CD4-positive, CD25-positive, alpha-beta regulatory T cell (primary cell): ENCODE measurements at regions not wholly inside any gene's neighbourhood (a gene's known extent, or its start where the extent isn't known, plus 50 kb on each side); places are given as distances from the start of the nearest gene placed in this dataset.

Experiments
- ATAC-seq, 2 donors: fragments of 150-1000 bp; cut with Tn5 transposase; one replicate each; pipeline ENCODE4 v1.10.0; 2021; ENCODE audit warnings: low read depth in 2 of 2, moderate number of reproducible peaks in 2 of 2, moderate library complexity in 1 of 2
- DNase-seq, 3 donors: peaks; one replicate each; pipeline versions ENCODE4 v3.0.0 to v3.0.0-alpha.2; 2012 to 2022; ENCODE audit warnings: mixed read lengths in 1 of 3
- H3K27ac ChIP-seq: one replicate; pipeline ENCODE4 v1.7.0; 2013; ENCODE audit warnings: mild to moderate bottlenecking, low read length; ENCODE audit not compliant: insufficient read depth, poor library complexity, severe bottlenecking
- H3K27me3 ChIP-seq: one replicate; pipeline ENCODE4 v1.7.0; 2013; ENCODE audit warnings: low read length; ENCODE audit not compliant: control insufficient read depth, insufficient read depth
- H3K36me3 ChIP-seq: one replicate; pipeline ENCODE4 v1.7.0; 2013; ENCODE audit warnings: mild to moderate bottlenecking, low read length, moderate library complexity; ENCODE audit not compliant: control insufficient read depth, insufficient read depth
- H3K4me1 ChIP-seq: 2 replicates; pipeline ENCODE4 v1.7.0; 2013; ENCODE audit warnings: mild to moderate bottlenecking, low read length; ENCODE audit not compliant: insufficient read depth, control insufficient read depth, poor library complexity, severe bottlenecking
- H3K4me3 ChIP-seq: one replicate; pipeline ENCODE4 v1.7.0; 2013; ENCODE audit warnings: low read depth, mild to moderate bottlenecking, low read length, moderate library complexity
- H3K9me3 ChIP-seq, 2 experiments: 1 replicate in 1 of 2; 2 replicates in 1 of 2; pipeline ENCODE4 v1.7.0; 2013; ENCODE audit warnings: low read length in 2 of 2, mild to moderate bottlenecking in 1 of 2, moderate library complexity in 1 of 2; ENCODE audit not compliant: control insufficient read depth in 2 of 2
- H3K27ac Mint-ChIP-seq, 3 donors: one replicate each; pipeline ENCODE4 v1.8.0; 2020 to 2022; ENCODE audit warnings: mild to moderate bottlenecking in 3 of 3, mixed read lengths in 3 of 3, moderate library complexity in 2 of 3
- H3K27me3 Mint-ChIP-seq: one replicate; pipeline ENCODE4 v1.8.0; 2022; ENCODE audit warnings: mild to moderate bottlenecking, mixed read lengths
- H3K36me3 Mint-ChIP-seq: one replicate; pipeline ENCODE4 v1.8.0; 2020; ENCODE audit warnings: mixed read lengths
- H3K4me1 Mint-ChIP-seq, 4 donors: one replicate each; pipeline ENCODE4 v1.8.0; 2020 to 2022; ENCODE audit warnings: mixed read lengths in 4 of 4, mild to moderate bottlenecking in 1 of 4
- H3K4me3 Mint-ChIP-seq, 4 donors: one replicate each; pipeline ENCODE4 v1.8.0; 2020 to 2022; ENCODE audit warnings: mild to moderate bottlenecking in 4 of 4, mixed read lengths in 4 of 4, moderate library complexity in 3 of 4
- H3K9me3 Mint-ChIP-seq, 7 donors: one replicate each; pipeline ENCODE4 v1.8.0; 2020 to 2022; ENCODE audit warnings: mixed read lengths in 7 of 7, mild to moderate bottlenecking in 3 of 7, moderate library complexity in 2 of 7

GRCh38 chr10:59004392-59004791, 172.1 kb upstream of the PHYHIPL start:
- Histone ChIP-seq H3K27ac (no peak overlapping the region), H3K4me3 (no peak overlapping the region), H3K36me3 (no peaks in the 10 kb centered on the region), H3K4me1 (no peaks in the 10 kb centered on the region), H3K9me3 (no peaks in the 10 kb centered on the region), H3K27me3 (no peaks in the 10 kb centered on the region)
- no peak overlapping the region for H3K4me3 Mint-ChIP-seq
- no peaks in the 10 kb centered on the region for H3K36me3 Mint-ChIP-seq
- H3K27me3 Mint-ChIP-seq = no peaks in the 10 kb centered on the region
- no peaks in the 10 kb centered on the region for H3K4me1 Mint-ChIP-seq
- no peak overlapping the region for H3K27ac Mint-ChIP-seq
- peaks cover 0 to 3% (median 0%) of the 10 kb centered on the region in 7 donors for H3K9me3 Mint-ChIP-seq
- DNase-seq (no peak), ATAC-seq (no peak)

GRCh38 chr10:59006511-59007306, 169.7 kb upstream of the PHYHIPL start:
- H3K27me3 Mint-ChIP-seq = no peaks in the 10 kb centered on the region
- H3K9me3 Mint-ChIP-seq = no peaks in the 10 kb centered on the region
- Histone ChIP-seq H3K27ac (no peak overlapping the region), H3K4me3 (no peak overlapping the region), H3K4me1 (no peaks in the 10 kb centered on the region), H3K36me3 (no peaks in the 10 kb centered on the region), H3K9me3 (no peaks in the 10 kb centered on the region), H3K27me3 (no peaks in the 10 kb centered on the region)
- H3K36me3 Mint-ChIP-seq = no peaks in the 10 kb centered on the region
- ATAC-seq (no peak), DNase-seq (no peak)
- no peak overlapping the region for H3K4me3 Mint-ChIP-seq
- no peak overlapping the region for H3K27ac Mint-ChIP-seq
- no peaks in the 10 kb centered on the region for H3K4me1 Mint-ChIP-seq

GRCh38 chr10:59007307-59008025, 169.0 kb upstream of the PHYHIPL start:
- Histone ChIP-seq H3K4me1 (no peaks in the 10 kb centered on the region), H3K9me3 (no peaks in the 10 kb centered on the region), H3K27ac (no peak overlapping the region), H3K36me3 (no peaks in the 10 kb centered on the region), H3K4me3 (no peak overlapping the region), H3K27me3 (no peaks in the 10 kb centered on the region)
- H3K36me3 Mint-ChIP-seq = no peaks in the 10 kb centered on the region
- no peaks in the 10 kb centered on the region for H3K9me3 Mint-ChIP-seq
- no peak overlapping the region for H3K27ac Mint-ChIP-seq
- ATAC-seq = no peak
- no peak overlapping the region for H3K4me3 Mint-ChIP-seq
- no peak for DNase-seq
- H3K4me1 Mint-ChIP-seq = no peaks in the 10 kb centered on the region
- no peaks in the 10 kb centered on the region for H3K27me3 Mint-ChIP-seq

GRCh38 chr10:59008452-59008851, 168.0 kb upstream of the PHYHIPL start:
- Mint-ChIP-seq H3K36me3 (no peaks in the 10 kb centered on the region), H3K27ac (no peak overlapping the region), H3K27me3 (no peaks in the 10 kb centered on the region), H3K9me3 (no peaks in the 10 kb centered on the region), H3K4me3 (no peak overlapping the region), H3K4me1 (no peaks in the 10 kb centered on the region)
- Histone ChIP-seq H3K9me3 (no peaks in the 10 kb centered on the region), H3K4me1 (no peaks in the 10 kb centered on the region), H3K27ac (no peak overlapping the region), H3K36me3 (no peaks in the 10 kb centered on the region), H3K27me3 (no peaks in the 10 kb centered on the region), H3K4me3 (no peak overlapping the region)
- ATAC-seq = no peak
- DNase-seq = no peak

- no peak overlapping the region for H3K4me3 Mint-ChIP-seq
- H3K36me3 ChIP-seq = no peaks in the 10 kb centered on the region
- H3K4me1 ChIP-seq = no peaks in the 10 kb centered on the region
- ATAC-seq (no peak), DNase-seq (no peak)
- no peaks in the 10 kb centered on the region for H3K27me3 Mint-ChIP-seq
- H3K27me3 ChIP-seq = no peaks in the 10 kb centered on the region
- H3K27ac ChIP-seq = no peak overlapping the region
- H3K4me1 Mint-ChIP-seq = no peaks in the 10 kb centered on the region
- H3K27ac Mint-ChIP-seq = no peak overlapping the region
- peaks cover 0 to 3% (median 0%) of the 10 kb centered on the region in 7 donors for H3K9me3 Mint-ChIP-seq
- no peaks in the 10 kb centered on the region for H3K36me3 Mint-ChIP-seq
- H3K4me3 ChIP-seq = no peak overlapping the region
- no peaks in the 10 kb centered on the region for H3K9me3 ChIP-seq
Observed at GRCh38 chr10:59011972-59012632, 164.3 kb upstream of the PHYHIPL start.

DNA sequence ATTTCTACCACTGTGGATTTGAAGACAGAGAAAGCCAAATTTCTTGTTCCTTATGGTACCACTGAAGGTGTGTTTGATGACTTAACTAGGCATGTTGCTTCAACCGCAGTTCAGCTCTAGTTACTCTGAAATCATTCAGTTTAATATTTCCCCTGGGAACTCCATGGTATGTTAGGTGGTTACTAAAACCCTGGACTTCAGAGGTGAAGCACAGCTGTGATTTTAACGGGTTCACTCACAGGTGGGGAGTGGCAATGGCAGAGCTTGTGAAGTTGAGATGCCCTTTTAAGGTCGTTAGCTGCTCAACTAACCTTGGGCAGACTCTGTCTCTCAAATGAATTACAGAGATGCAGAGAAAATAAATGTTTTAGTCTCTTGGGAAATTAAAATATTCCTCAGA, 163.6 kb upstream of the PHYHIPL start:
- Mint-ChIP-seq H3K27me3 (no peaks in the 10 kb centered on the region), H3K27ac (no peak overlapping the region), H3K4me1 (no peaks in the 10 kb centered on the region), H3K36me3 (no peaks in the 10 kb centered on the region), H3K4me3 (peak overlapping the region in 1 of 4 donors; percentile 29), H3K9me3 (peaks cover 0 to 3% (median 0%) of the 10 kb centered on the region in 7 donors)
- ATAC-seq (no peak), DNase-seq (no peak)
- Histone ChIP-seq H3K36me3 (no peaks in the 10 kb centered on the region), H3K4me3 (no peak overlapping the region), H3K27ac (no peak overlapping the region), H3K4me1 (no peaks in the 10 kb centered on the region), H3K27me3 (no peaks in the 10 kb centered on the region), H3K9me3 (no peaks in the 10 kb centered on the region)

DNA sequence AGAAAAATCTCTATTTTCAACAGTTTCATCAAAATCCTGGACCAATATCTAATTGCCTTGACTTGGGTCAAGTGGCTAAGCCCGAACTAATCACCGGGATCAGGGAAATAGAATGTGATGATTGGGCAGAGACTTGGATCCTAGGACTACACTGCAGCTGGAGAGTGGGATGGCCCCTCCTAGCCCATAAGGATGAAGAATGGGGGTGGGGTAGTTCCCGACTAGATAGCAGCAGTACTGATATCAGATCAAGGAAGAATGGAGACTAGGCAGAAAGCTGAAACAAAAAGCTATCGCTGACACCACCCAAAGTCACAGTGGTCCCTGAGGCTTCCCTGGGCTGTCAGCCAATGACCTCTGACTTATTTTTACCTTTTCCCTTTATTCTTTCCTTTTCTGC, 160.4 kb upstream of the PHYHIPL start:
- Mint-ChIP-seq H3K27me3 (no peaks in the 10 kb centered on the region), H3K4me3 (no peak overlapping the region), H3K9me3 (peaks cover 0 to 3% (median 0%) of the 10 kb centered on the region in 7 donors), H3K27ac (no peak overlapping the region), H3K4me1 (no peaks in the 10 kb centered on the region), H3K36me3 (no peaks in the 10 kb centered on the region)
- H3K9me3 ChIP-seq = no peaks in the 10 kb centered on the region
- H3K27ac ChIP-seq = no peak overlapping the region
- DNase-seq = no peak
- H3K4me1 ChIP-seq = no peaks in the 10 kb centered on the region
- no peaks in the 10 kb centered on the region for H3K27me3 ChIP-seq
- H3K4me3 ChIP-seq = no peak overlapping the region
- H3K36me3 ChIP-seq = no peaks in the 10 kb centered on the region
- no peak for ATAC-seq
